ENCODE measurements at regions not wholly inside any gene's neighbourhood (a gene's known extent, or its start where the extent isn't known, plus 50 kb on each side); places are given as distances from the start of the nearest gene placed in this dataset.

DNA sequence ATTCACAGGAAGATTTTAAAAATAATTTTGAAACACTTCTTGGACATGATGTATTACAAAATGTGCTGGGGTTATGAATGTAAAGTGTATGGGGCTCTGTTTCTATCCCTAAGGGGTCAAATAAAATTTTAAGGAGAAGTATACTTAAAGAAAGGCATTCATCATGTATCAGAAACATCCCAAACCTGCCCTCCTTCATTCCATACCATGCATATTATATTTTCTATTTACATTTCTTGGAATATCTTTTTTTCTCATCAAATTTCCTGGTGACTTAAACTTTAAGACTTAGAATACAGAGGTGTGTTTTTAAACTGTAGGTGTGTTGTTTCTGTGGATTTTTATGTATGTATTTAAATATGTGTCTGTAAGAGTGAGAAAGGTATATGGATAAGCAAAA is 96.1 kb upstream of the ADAMTS19 start (continued):
- TF ChIP-seq ZFY (CRISPR knock-in tag; IDR thresholded peaks at IDR 0.05), result no peak

DNA sequence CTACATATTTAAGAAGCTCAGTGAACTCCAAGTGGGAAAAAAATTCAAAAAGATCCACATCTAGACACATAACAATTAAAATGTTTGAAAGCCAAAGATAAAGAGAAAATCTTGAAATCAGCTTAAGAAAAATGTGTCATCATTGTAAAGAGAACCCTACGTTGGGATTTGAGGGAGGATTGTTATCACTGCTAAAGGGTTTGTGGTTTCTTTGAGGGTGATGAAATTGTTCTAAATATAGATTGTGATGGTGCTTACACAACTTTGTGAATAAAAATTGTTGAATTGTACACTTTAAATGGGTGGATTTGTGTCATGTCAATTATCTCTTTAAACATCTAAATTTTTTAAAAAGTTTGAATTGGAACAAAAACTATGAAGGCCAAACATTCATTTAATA is 92.2 kb upstream of the ADAMTS19 start:
- no peaks in the 10 kb centered on the region for H3K36me3 ChIP-seq (replicated peaks in 1 of 2; ENCODE audit: control insufficient read depth in 1 of 2, insufficient read depth in 2 of 2, low read length in 2 of 2)
- H3K9me3 ChIP-seq (ENCODE audit: low read length), result peaks cover 11% of the 10 kb centered on the region
- no peaks in the 10 kb centered on the region for H3K4me1 ChIP-seq (ENCODE audit: insufficient read depth, low read length)
- intact Hi-C loops (cut with micrococcal nuclease; ENCODE audit: unreplicated experiment), result no loop called here
- H3K9ac ChIP-seq (ENCODE audit: insufficient read depth, low read depth, low read length), result no peak overlapping the region
- H2AFZ ChIP-seq (ENCODE audit: low read length), result no peak overlapping the region
- in situ Hi-C loops (cut with HindIII; ENCODE audit: extremely low pct_ligation_motif_present, low pct_unique_long_range_greater_than_20kb), result no loop called here
- H3K27ac ChIP-seq (ENCODE audit: extremely low read length, insufficient read depth, low read length), result no peak overlapping the region
- FAIRE-seq (no peak), ATAC-seq (no peak), DNase-seq (ENCODE audit: low spot score) (no peak)
- H3K79me2 ChIP-seq (ENCODE audit: insufficient read depth, low read length), result no peaks in the 10 kb centered on the region
- CTCF ChIA-PET (ENCODE audit: low intra/inter-chr PET ratio, low total read pairs), result no interaction called here
- H3K4me2 ChIP-seq (ENCODE audit: low read depth, low read length), result no peak overlapping the region
- BruUV-seq (replicated peaks), result no TSS peak
- H3K4me3 ChIP-seq (replicated peaks in 1 of 3; ENCODE audit: insufficient read depth in 1 of 3, low read depth in 2 of 3, low read length in 3 of 3), result no peak overlapping the region
- no peaks in the 10 kb centered on the region for H4K20me1 ChIP-seq (ENCODE audit: insufficient read depth, low read length)
- WGBS (ENCODE audit: low lambda C conversion rate), result 7% methylated on average over 1 of the region's 1 CpG
- H3K27me3 ChIP-seq (ENCODE audit: control insufficient read depth in 1 of 2, insufficient read depth in 2 of 2, low read length in 2 of 2), result no peaks in the 10 kb centered on the region
- POLR2A ChIA-PET, result no interaction called here
- TF ChIP-seq, protein P1, sequence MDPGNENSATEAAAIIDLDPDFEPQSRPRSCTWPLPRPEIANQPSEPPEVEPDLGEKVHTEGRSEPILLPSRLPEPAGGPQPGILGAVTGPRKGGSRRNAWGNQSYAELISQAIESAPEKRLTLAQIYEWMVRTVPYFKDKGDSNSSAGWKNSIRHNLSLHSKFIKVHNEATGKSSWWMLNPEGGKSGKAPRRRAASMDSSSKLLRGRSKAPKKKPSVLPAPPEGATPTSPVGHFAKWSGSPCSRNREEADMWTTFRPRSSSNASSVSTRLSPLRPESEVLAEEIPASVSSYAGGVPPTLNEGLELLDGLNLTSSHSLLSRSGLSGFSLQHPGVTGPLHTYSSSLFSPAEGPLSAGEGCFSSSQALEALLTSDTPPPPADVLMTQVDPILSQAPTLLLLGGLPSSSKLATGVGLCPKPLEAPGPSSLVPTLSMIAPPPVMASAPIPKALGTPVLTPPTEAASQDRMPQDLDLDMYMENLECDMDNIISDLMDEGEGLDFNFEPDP (CRISPR knock-in tag; conservative IDR thresholded peaks at IDR 0.05), result no peak
- no peak for TF ChIP-seq XRCC5 (optimal IDR thresholded peaks at IDR 0.05; ENCODE audit: low read length)
- no peak for TF ChIP-seq ZSCAN29 (CRISPR knock-in tag; conservative IDR thresholded peaks at IDR 0.05)
- TF ChIP-seq, protein P2, sequence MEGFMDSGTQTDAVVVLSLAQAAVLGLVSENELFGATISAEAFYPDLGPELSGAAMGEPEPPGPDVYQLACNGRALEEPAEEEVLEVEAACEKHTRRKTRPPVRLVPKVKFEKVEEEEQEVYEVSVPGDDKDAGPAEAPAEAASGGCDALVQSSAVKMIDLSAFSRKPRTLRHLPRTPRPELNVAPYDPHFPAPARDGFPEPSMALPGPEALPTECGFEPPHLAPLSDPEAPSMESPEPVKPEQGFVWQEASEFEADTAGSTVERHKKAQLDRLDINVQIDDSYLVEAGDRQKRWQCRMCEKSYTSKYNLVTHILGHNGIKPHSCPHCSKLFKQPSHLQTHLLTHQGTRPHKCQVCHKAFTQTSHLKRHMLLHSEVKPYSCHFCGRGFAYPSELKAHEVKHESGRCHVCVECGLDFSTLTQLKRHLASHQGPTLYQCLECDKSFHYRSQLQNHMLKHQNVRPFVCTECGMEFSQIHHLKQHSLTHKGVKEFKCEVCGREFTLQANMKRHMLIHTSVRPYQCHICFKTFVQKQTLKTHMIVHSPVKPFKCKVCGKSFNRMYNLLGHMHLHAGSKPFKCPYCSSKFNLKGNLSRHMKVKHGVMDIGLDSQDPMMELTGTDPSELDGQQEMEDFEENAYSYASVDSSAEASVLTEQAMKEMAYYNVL (CRISPR knock-in tag; IDR thresholded peaks at IDR 0.05; ENCODE audit: borderline replicate concordance), result no peak
- TF ChIP-seq, protein P3, sequence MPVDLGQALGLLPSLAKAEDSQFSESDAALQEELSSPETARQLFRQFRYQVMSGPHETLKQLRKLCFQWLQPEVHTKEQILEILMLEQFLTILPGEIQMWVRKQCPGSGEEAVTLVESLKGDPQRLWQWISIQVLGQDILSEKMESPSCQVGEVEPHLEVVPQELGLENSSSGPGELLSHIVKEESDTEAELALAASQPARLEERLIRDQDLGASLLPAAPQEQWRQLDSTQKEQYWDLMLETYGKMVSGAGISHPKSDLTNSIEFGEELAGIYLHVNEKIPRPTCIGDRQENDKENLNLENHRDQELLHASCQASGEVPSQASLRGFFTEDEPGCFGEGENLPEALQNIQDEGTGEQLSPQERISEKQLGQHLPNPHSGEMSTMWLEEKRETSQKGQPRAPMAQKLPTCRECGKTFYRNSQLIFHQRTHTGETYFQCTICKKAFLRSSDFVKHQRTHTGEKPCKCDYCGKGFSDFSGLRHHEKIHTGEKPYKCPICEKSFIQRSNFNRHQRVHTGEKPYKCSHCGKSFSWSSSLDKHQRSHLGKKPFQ (CRISPR knock-in tag; IDR thresholded peaks at IDR 0.05; ENCODE audit: insufficient replicate concordance), result no peak
- TF ChIP-seq, protein P4, sequence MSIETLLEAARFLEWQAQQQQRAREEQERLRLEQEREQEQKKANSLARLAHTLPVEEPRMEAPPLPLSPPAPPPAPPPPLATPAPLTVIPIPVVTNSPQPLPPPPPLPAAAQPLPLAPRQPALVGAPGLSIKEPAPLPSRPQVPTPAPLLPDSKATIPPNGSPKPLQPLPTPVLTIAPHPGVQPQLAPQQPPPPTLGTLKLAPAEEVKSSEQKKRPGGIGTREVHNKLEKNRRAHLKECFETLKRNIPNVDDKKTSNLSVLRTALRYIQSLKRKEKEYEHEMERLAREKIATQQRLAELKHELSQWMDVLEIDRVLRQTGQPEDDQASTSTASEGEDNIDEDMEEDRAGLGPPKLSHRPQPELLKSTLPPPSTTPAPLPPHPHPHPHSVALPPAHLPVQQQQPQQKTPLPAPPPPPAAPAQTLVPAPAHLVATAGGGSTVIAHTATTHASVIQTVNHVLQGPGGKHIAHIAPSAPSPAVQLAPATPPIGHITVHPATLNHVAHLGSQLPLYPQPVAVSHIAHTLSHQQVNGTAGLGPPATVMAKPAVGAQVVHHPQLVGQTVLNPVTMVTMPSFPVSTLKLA (IDR thresholded peaks at IDR 0.05), result no peak
- TF ChIP-seq, protein P5, sequence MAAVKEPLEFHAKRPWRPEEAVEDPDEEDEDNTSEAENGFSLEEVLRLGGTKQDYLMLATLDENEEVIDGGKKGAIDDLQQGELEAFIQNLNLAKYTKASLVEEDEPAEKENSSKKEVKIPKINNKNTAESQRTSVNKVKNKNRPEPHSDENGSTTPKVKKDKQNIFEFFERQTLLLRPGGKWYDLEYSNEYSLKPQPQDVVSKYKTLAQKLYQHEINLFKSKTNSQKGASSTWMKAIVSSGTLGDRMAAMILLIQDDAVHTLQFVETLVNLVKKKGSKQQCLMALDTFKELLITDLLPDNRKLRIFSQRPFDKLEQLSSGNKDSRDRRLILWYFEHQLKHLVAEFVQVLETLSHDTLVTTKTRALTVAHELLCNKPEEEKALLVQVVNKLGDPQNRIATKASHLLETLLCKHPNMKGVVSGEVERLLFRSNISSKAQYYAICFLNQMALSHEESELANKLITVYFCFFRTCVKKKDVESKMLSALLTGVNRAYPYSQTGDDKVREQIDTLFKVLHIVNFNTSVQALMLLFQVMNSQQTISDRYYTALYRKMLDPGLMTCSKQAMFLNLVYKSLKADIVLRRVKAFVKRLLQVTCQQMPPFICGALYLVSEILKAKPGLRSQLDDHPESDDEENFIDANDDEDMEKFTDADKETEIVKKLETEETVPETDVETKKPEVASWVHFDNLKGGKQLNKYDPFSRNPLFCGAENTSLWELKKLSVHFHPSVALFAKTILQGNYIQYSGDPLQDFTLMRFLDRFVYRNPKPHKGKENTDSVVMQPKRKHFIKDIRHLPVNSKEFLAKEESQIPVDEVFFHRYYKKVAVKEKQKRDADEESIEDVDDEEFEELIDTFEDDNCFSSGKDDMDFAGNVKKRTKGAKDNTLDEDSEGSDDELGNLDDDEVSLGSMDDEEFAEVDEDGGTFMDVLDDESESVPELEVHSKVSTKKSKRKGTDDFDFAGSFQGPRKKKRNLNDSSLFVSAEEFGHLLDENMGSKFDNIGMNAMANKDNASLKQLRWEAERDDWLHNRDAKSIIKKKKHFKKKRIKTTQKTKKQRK (IDR thresholded peaks at IDR 0.05; ENCODE audit: low read length), result no peak
- TF ChIP-seq, protein P6, sequence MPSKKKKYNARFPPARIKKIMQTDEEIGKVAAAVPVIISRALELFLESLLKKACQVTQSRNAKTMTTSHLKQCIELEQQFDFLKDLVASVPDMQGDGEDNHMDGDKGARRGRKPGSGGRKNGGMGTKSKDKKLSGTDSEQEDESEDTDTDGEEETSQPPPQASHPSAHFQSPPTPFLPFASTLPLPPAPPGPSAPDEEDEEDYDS (CRISPR knock-in tag; IDR thresholded peaks at IDR 0.05), result no peak
- no peak for TF ChIP-seq ZNF644 (CRISPR knock-in tag; IDR thresholded peaks at IDR 0.05; ENCODE audit: low read depth)
- TF ChIP-seq ZNF282 (IDR thresholded peaks at IDR 0.05; ENCODE audit: partially characterized antibody), result no peak

Data from HepG2 (cell line).